Ovary (tissue), 7 donors: ENCODE measurements at regions not wholly inside any gene's neighbourhood (a gene's known extent, or its start where the extent isn't known, plus 50 kb on each side); places are given as distances from the start of the nearest gene placed in this dataset.

Experiments
- DNase-seq, 5 donors: peaks; one replicate each; pipeline ENCODE4 v3.0.0-alpha.2; 2019 to 2020
- H3K27ac ChIP-seq, 2 donors: fragments of 200-600 bp; one replicate each; pipeline versions ENCODE4 v1.5.1 to v1.8.0; 2019 to 2022
- H3K27me3 ChIP-seq: fragments of 200-600 bp; one replicate; pipeline ENCODE4 v1.8.0; 2022
- H3K36me3 ChIP-seq: fragments of 200-600 bp; sonication (generic); one replicate; pipeline ENCODE4 v1.5.1; 2019
- H3K4me1 ChIP-seq: one replicate; pipeline ENCODE4 v1.8.1; 2013; ENCODE audit warnings: mild to moderate bottlenecking, moderate library complexity; ENCODE audit not compliant: insufficient read depth
- H3K4me3 ChIP-seq: fragments of 200-600 bp; sonication (generic); one replicate; pipeline ENCODE4 v1.5.1; 2017
- H3K9me3 ChIP-seq, 2 donors: fragments of 200-600 bp in 1 of 2; sonication (generic) in 1 of 2; one replicate each; pipeline versions ENCODE4 v1.5.1 to v1.8.1; 2013 to 2019; ENCODE audit warnings: mild to moderate bottlenecking in 1 of 2, moderate library complexity in 1 of 2
- CTCF ChIP-seq, 3 donors: fragments of 450-650 bp in 2 of 3; fragments of 200-600 bp in 1 of 3; IDR thresholded peaks; one replicate each; pipeline versions ENCODE4 v1.5.1 to v1.8.0; 2016 to 2022; ENCODE audit warnings: antibody characterized with exemption in 3 of 3, mild to moderate bottlenecking in 1 of 3
- EP300 ChIP-seq: sonication (generic); formaldehyde crosslinking; IDR thresholded peaks from one replicate; pipeline ENCODE4 v1.6.1; 2017; ENCODE audit warnings: antibody characterized with exemption
- POLR2A ChIP-seq: fragments of 450-650 bp; IDR thresholded peaks from one replicate; pipeline ENCODE4 v1.6.1; 2017; ENCODE audit warnings: antibody characterized with exemption, mild to moderate bottlenecking, moderate library complexity
- WGBS, 3 donors: extraction: QIAGEN DNeasy Blood & Tissue Kit in 1 of 3; methylation state at CpG; one replicate each; pipeline versions ENCODE4 v1.1.5 to v1.1.7; 2013 to 2017; 5-methylcytosine and 5-hydroxymethylcytosine counted together
- intact Hi-C, 4 donors: fragments of 100-400 bp; cut with DNase I; formaldehyde crosslinking; loops; one replicate each; pipeline versions ENCODE4 v1.11.0 to v1.15.1; 2022 to 2023
- donor health status: DM: no; HTN: no; CAD: no; lungs with moderate emphysema.
- donor health status: DM: no; HTN: no; CAD: no.
- donor health status: Bipolar disorder and iron deficiency.
- donor health status: DM: no; HTN: no; CAD: no.
- donor health status: DM: yes; HTN: yes; CAD: no.

DNA sequence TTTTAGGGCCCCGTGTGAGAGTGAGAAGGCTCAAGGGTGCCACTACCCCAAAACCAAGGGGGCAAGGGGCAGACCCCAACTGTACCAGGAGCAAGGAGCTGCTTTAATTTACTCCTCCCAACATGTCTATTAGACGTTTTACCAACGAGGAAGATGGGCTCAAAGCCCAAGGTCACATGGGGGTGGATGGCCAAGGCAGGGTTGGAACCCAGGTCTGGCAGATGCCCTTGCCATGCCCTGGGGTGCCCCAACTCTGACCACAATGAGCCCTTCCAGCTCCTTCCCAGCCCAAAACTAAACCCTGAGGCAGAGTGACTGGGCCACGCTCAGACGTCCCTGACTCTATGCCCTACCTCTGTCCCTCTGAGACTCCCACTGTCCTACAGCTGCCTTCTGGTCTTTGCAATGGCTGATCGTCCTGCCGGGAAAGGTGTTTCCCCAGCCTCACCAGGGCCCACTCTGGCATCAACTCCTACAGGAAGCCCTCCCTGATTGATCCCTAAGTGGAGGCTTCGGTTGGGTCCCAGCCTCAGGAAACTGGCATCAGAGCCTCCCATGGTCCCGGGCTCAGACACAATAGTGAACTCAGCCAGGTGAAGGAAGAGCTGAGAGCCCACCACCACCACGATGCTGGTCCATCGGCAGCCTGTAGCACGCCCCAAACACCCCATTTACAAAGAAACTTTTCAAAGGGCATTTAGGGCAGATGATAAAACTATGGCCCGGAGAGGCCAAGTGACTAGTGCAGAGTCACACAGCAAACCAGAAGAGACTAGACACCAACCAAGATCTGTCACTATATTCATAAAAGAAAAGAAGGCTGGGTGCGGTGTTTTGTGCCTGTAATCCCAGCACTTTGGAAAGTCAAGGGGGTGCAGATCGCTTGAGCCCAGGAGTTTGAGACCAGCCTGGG lies 60.2 kb upstream of the MYL10 start:
- no peaks in the 10 kb centered on the region for H3K36me3 ChIP-seq
- intact Hi-C loops, result loop anchor here (2.0 to 10.0 kb wide), 7 partner anchors 123 to 586 kb away; partner anchors contain the start of gene CUX1 (in 2 of the 4)
- TF ChIP-seq EP300 (no peak), CTCF (IDR thresholded peaks at IDR 0.05) (no peak), POLR2A (no peak)
- 60 to 70% (median 63%) methylated on average over 15 of the region's 15 CpGs for WGBS, 3 donors
- no peaks in the 10 kb centered on the region for H3K27me3 ChIP-seq
- H3K4me3 ChIP-seq, result no peak overlapping the region
- H3K27ac ChIP-seq, result no peak overlapping the region
- H3K4me1 ChIP-seq, result peaks cover 6% of the 10 kb centered on the region
- DNase-seq, result no peak
- H3K9me3 ChIP-seq, result no peaks in the 10 kb centered on the region

DNA sequence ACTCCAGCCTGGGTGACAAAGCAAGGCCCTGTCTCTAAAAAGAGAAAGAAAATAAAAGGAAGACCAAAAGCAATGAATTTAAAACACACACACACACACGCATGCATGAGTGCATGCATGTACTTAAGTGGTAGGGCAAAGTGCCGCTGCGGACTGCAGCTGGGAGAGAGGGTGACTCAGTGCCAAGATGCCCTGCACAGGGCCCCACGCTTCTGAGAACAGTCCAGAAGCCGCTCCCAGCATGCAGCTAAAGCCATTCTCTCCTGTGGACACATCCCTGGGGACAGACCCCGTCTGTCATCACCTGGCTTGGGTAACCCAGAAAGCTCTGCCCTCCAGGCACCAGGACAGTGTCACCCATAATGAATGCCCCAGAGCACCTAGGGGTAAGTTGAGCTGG lies 61.0 kb upstream of the MYL10 start:
- no peak for TF ChIP-seq EP300
- TF ChIP-seq CTCF (IDR thresholded peaks at IDR 0.05), result no peak
- no peak for TF ChIP-seq POLR2A
- Histone ChIP-seq H3K4me1 (peaks cover 6% of the 10 kb centered on the region), H3K4me3 (no peak overlapping the region), H3K27me3 (no peaks in the 10 kb centered on the region), H3K9me3 (no peaks in the 10 kb centered on the region), H3K36me3 (no peaks in the 10 kb centered on the region), H3K27ac (no peak overlapping the region)
- DNase-seq, result no peak
- intact Hi-C loops, result no loop called here
- WGBS, 3 donors, result 92 to 94% (median 94%) methylated on average over 6 of the region's 6 CpGs

GRCh38 chr7:101691822-101692384 lies 62.8 kb upstream of the MYL10 start:
- 51 to 60% (median 51%) methylated on average over 12 of the region's 12 CpGs for WGBS, 3 donors
- DNase-seq, result no peak
- no peak overlapping the region for H3K4me3 ChIP-seq
- H3K4me1 ChIP-seq, result peaks cover 6% of the 10 kb centered on the region
- intact Hi-C loops, result no loop called here
- no peaks in the 10 kb centered on the region for H3K36me3 ChIP-seq
- H3K9me3 ChIP-seq, result no peaks in the 10 kb centered on the region
- TF ChIP-seq CTCF (IDR thresholded peaks at IDR 0.05), result no peak
- no peak for TF ChIP-seq EP300
- TF ChIP-seq POLR2A, result no peak
- no peak overlapping the region for H3K27ac ChIP-seq
- no peaks in the 10 kb centered on the region for H3K27me3 ChIP-seq

DNA sequence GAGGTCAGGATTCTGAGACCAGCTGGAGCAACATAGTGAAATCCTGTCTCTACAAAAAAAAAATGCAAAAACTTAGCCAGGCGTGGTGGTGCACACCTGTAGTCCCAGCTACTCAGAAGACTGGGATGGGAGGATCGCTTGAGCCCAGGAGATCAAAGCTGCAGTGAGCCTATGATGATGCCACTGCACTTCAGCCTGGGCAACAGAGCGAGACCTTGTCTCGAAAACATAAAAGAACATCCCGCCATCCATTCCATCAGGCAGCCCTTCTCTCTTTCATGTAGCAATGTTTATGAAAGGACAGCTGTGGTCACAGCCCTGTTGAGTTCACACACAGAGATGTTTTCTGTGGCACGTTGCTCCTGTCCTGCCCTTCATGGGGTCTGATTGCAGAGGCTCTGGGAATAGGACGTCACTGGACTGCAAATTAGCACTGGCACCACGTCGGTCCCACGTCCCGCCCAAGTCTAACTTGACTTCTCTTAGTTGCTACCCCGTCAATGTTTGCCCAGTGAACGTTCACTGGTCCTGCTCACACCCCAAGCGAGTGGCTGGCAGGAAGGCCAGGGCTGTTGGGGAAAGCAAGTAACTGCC lies 64.5 kb upstream of the MYL10 start:
- H3K4me1 ChIP-seq, result peaks cover under 1% of the 10 kb centered on the region
- WGBS, 3 donors, result 84 to 87% (median 85%) methylated on average over 14 of the region's 14 CpGs
- no peak overlapping the region for H3K4me3 ChIP-seq

More for the DNA sequence above, 64.5 kb upstream of the MYL10 start:
- no peak overlapping the region for H3K27ac ChIP-seq
- H3K9me3 ChIP-seq, result no peaks in the 10 kb centered on the region
- H3K36me3 ChIP-seq, result no peaks in the 10 kb centered on the region
- TF ChIP-seq CTCF (IDR thresholded peaks at IDR 0.05) (no peak), EP300 (no peak), POLR2A (no peak)
- intact Hi-C loops, result no loop called here
- no peak for DNase-seq
- H3K27me3 ChIP-seq, result no peaks in the 10 kb centered on the region
